AG08396 (cell line): ENCODE measurements at regions not wholly inside any gene's neighbourhood (a gene's known extent, or its start where the extent isn't known, plus 50 kb on each side); places are given as distances from the start of the nearest gene placed in this dataset.
"Not testable (repeated sequence)": the region's sequence is repeated elsewhere in the genome, so short reads cannot be mapped to it uniquely, and the experiment has no call there.

ENCODE experiments used
- DNase-seq: peaks from one replicate; pipeline ENCODE4 v3.0.0; 2012; ENCODE audit warnings: low spot score, mixed read lengths

GRCh38 chr2:7852546-7852945 lies 829.3 kb upstream of the ID2 start:
- DNase-seq = no peak

- peak; percentile 54 for DNase-seq
Observed at GRCh38 chr2:7857904-7858303, 824.0 kb upstream of the ID2 start.

- DNase-seq = no peak
Observed at GRCh38 chr2:7858624-7859023, 823.2 kb upstream of the ID2 start.

GRCh38 chr2:7860693-7861092 lies 821.2 kb upstream of the ID2 start:
- no peak for DNase-seq

GRCh38 chr2:7861910-7862702 lies 819.8 kb upstream of the ID2 start:
- no peak for DNase-seq

- DNase-seq = no peak
Observed at GRCh38 chr2:7866104-7866503, 815.8 kb upstream of the ID2 start.

GRCh38 chr2:7866825-7867224 lies 815.0 kb upstream of the ID2 start:
- DNase-seq = no peak

GRCh38 chr2:7867867-7868266 lies 814.0 kb upstream of the ID2 start:
- DNase-seq = no peak

GRCh38 chr2:7868836-7869235 lies 813.0 kb upstream of the ID2 start:
- no peak for DNase-seq

GRCh38 chr2:7876445-7876844 lies 805.4 kb upstream of the ID2 start:
- DNase-seq = not testable (repeated sequence)

GRCh38 chr2:7878266-7878665 lies 803.6 kb upstream of the ID2 start:
- not testable (repeated sequence) for DNase-seq

GRCh38 chr2:7878786-7879482 lies 802.9 kb upstream of the ID2 start:
- no peak for DNase-seq

GRCh38 chr2:7879483-7879835 lies 802.4 kb upstream of the ID2 start:
- DNase-seq = no peak

GRCh38 chr2:7880126-7880525 lies 801.7 kb upstream of the ID2 start:
- DNase-seq = no peak

GRCh38 chr2:7880566-7880965 lies 801.3 kb upstream of the ID2 start:
- DNase-seq = no peak

GRCh38 chr2:7881063-7881462 lies 800.8 kb upstream of the ID2 start:
- no peak for DNase-seq

GRCh38 chr2:7881466-7881865 lies 800.4 kb upstream of the ID2 start:
- no peak for DNase-seq

GRCh38 chr2:7882296-7882695 lies 799.6 kb upstream of the ID2 start:
- DNase-seq = no peak

GRCh38 chr2:7884338-7884737 lies 797.5 kb upstream of the ID2 start:
- no peak for DNase-seq

GRCh38 chr2:7886666-7887065 lies 795.2 kb upstream of the ID2 start:
- DNase-seq = peak; percentile 17

GRCh38 chr2:7887441-7887840 lies 794.4 kb upstream of the ID2 start:
- DNase-seq = no peak

GRCh38 chr2:7888876-7889275 lies 793.0 kb upstream of the ID2 start:
- no peak for DNase-seq

GRCh38 chr2:7891312-7891711 lies 790.5 kb upstream of the ID2 start:
- DNase-seq = no peak

- no peak for DNase-seq
Observed at GRCh38 chr2:7895289-7895688, 786.6 kb upstream of the ID2 start.
